OCI-LY1 (cell line): ENCODE measurements at regions not wholly inside any gene's neighbourhood (a gene's known extent, or its start where the extent isn't known, plus 50 kb on each side); places are given as distances from the start of the nearest gene placed in this dataset.

Experiments
- H2AFZ ChIP-seq: fragments of 200-600 bp; sonication (generic), shearing (Covaris generic); 2 replicates; pipeline ENCODE4 v1.6.0; 2014; ENCODE audit warnings: antibody characterized with exemption, mild to moderate bottlenecking, low read length
- H3F3A ChIP-seq: fragments of 200-600 bp; sonication (generic), shearing (Covaris generic); 2 replicates; pipeline ENCODE4 v1.6.0; 2014; ENCODE audit warnings: mild to moderate bottlenecking, antibody characterized with exemption, low read length, moderate library complexity; ENCODE audit not compliant: insufficient read depth
- H3K27ac ChIP-seq: fragments of 200-600 bp; sonication (generic); 2 replicates; pipeline ENCODE4 v1.5.1; 2014; ENCODE audit warnings: low read length, mixed run types, mild to moderate bottlenecking, low read depth; ENCODE audit not compliant: poor library complexity, severe bottlenecking
- H3K27me3 ChIP-seq: fragments of 200-600 bp; sonication (generic); 2 replicates; pipeline ENCODE4 v1.6.0; 2014; ENCODE audit warnings: antibody characterized with exemption, mild to moderate bottlenecking, low read length, moderate library complexity; ENCODE audit not compliant: insufficient read depth
- H3K36me3 ChIP-seq: fragments of 200-600 bp; sonication (generic); 2 replicates; pipeline ENCODE4 v1.6.1; 2014; ENCODE audit warnings: mild to moderate bottlenecking, antibody characterized with exemption, low read length, moderate library complexity, mixed read lengths; ENCODE audit not compliant: insufficient read depth
- H3K4me1 ChIP-seq: fragments of 200-600 bp; sonication (generic); 2 replicates; pipeline ENCODE4 v1.5.1; 2014; ENCODE audit warnings: mild to moderate bottlenecking, low read length, moderate library complexity; ENCODE audit not compliant: insufficient read depth, severe bottlenecking
- H3K4me2 ChIP-seq: fragments of 200-600 bp; sonication (generic), shearing (Covaris generic); 2 replicates; pipeline ENCODE4 v1.6.1; 2014; ENCODE audit warnings: low read length
- H3K4me3 ChIP-seq: fragments of 200-600 bp; sonication (generic); 2 replicates; pipeline ENCODE4 v1.5.1; 2014; ENCODE audit warnings: low read length, low read depth, mild to moderate bottlenecking, mixed read lengths; ENCODE audit not compliant: poor library complexity, severe bottlenecking
- H3K79me2 ChIP-seq: fragments of 200-600 bp; shearing (Covaris generic); 2 replicates; pipeline ENCODE4 v1.6.1; 2016; ENCODE audit warnings: mixed run types, low read length, mixed read lengths; ENCODE audit not compliant: insufficient read depth
- H3K9ac ChIP-seq: fragments of 200-600 bp; sonication (generic), shearing (Covaris generic); 2 replicates; pipeline ENCODE4 v1.6.1; 2014; ENCODE audit warnings: mild to moderate bottlenecking, low read length, mixed read lengths
- H3K9me2 ChIP-seq: fragments of 200-600 bp; sonication (generic), shearing (Covaris generic); 2 replicates; pipeline ENCODE4 v1.6.1; 2014; ENCODE audit warnings: low read depth, mild to moderate bottlenecking, low read length, mixed read lengths
- H3K9me3 ChIP-seq: fragments of 200-600 bp; shearing (Covaris generic); 2 replicates; pipeline ENCODE4 v1.6.1; 2014; ENCODE audit warnings: low read length, mixed read lengths
- H4K20me1 ChIP-seq: fragments of 200-600 bp; sonication (generic), shearing (Covaris generic); 2 replicates; pipeline ENCODE4 v1.6.0; 2016; ENCODE audit warnings: mild to moderate bottlenecking, low read length; ENCODE audit not compliant: insufficient read depth
- EZH2 ChIP-seq: fragments of 200-600 bp; sonication (generic), shearing (Covaris generic); IDR thresholded peaks from 2 replicates; pipeline ENCODE4 v1.8.0; 2017; ENCODE audit warnings: borderline replicate concordance, mixed run types, mild to moderate bottlenecking, antibody characterized with exemption, low read length, moderate library complexity, mixed read lengths
- TF ChIP-seq, protein P1 (sequence below): fragments of 200-600 bp; sonication (generic), shearing (Covaris generic); IDR thresholded peaks from 2 replicates; pipeline ENCODE4 v1.5.1; 2017; ENCODE audit warnings: mild to moderate bottlenecking, antibody characterized with exemption, low read length, moderate library complexity, mixed read lengths

DNA sequence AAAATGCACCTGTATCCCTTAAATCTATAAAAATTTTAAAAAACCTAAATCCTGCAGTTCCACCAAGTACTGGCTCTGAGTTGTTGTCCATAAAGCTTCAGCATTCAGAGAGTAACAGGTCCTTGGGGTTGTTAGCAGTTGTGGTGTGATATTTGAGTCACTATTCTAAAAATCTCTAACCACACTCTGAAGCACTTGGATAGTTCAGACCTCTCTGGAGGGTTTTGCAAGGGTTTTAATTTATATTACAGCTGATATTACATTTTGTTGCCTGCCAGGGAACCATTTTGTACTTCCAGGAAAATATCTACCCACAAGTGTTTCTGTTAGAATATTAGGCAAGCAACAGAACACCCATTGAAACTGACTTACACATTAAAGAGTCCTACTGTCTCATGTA lies 255.6 kb downstream of the TBL1XR1 start:
- Histone ChIP-seq H2AFZ (no peak overlapping the region), H3K4me2 (no peak overlapping the region)

DNA sequence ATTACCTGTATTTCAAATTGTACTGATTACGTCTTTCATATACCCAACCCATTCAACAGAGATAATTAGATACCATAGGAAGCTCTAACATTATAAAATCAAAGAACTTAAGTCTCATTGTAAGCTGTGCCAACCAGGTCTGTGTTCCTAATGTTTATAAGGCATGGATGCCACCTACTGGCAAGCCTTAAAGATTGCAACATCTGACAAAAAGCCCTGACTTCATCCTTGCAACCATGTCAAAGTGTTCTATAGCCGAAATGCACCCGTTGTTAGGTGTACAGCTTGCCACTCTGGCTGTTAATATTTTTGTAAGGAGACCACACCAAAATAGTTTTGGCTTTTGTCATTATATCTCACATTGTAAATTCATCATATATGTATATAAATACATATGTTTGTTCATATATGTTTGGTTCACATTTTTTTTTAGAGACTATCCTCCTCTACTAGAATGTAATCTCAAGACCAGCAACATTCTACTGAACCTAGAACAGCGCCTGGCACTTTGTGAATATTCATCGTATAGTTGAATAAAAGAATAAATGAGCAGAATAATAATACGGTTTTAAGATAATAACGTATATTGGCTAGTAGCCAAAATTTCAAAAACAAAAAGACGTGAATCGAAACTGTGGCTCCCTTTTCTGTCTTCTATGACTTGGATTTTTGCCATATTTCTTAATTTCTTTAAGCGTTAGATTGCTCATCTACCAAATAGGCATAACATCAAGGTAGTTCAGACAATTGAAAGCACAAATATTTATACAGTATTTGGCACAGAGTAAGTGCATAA lies 258.1 kb downstream of the TBL1XR1 start:
- Histone ChIP-seq H3K4me2 (no peak overlapping the region), H3K27ac (no peak overlapping the region), H3K27me3 (no peaks in the 10 kb centered on the region), H4K20me1 (no peaks in the 10 kb centered on the region), H3K9me2 (no peaks in the 10 kb centered on the region), H3K4me3 (no peak overlapping the region), H3F3A (no peaks in the 10 kb centered on the region), H3K4me1 (no peaks in the 10 kb centered on the region), H3K79me2 (no peaks in the 10 kb centered on the region), H3K36me3 (no peaks in the 10 kb centered on the region), H3K9me3 (no peaks in the 10 kb centered on the region), H3K9ac (no peak overlapping the region), H2AFZ (no peak overlapping the region)
- TF ChIP-seq, protein P1, sequence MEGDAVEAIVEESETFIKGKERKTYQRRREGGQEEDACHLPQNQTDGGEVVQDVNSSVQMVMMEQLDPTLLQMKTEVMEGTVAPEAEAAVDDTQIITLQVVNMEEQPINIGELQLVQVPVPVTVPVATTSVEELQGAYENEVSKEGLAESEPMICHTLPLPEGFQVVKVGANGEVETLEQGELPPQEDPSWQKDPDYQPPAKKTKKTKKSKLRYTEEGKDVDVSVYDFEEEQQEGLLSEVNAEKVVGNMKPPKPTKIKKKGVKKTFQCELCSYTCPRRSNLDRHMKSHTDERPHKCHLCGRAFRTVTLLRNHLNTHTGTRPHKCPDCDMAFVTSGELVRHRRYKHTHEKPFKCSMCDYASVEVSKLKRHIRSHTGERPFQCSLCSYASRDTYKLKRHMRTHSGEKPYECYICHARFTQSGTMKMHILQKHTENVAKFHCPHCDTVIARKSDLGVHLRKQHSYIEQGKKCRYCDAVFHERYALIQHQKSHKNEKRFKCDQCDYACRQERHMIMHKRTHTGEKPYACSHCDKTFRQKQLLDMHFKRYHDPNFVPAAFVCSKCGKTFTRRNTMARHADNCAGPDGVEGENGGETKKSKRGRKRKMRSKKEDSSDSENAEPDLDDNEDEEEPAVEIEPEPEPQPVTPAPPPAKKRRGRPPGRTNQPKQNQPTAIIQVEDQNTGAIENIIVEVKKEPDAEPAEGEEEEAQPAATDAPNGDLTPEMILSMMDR = peak; percentile 94
- no peak for TF ChIP-seq EZH2

More for the DNA sequence above, 255.6 kb downstream of the TBL1XR1 start:
- Histone ChIP-seq H3K4me1 (no peaks in the 10 kb centered on the region), H3K9me3 (no peaks in the 10 kb centered on the region), H3K36me3 (no peaks in the 10 kb centered on the region), H3K4me3 (no peak overlapping the region), H3K27ac (no peak overlapping the region), H3K9me2 (no peaks in the 10 kb centered on the region), H4K20me1 (no peaks in the 10 kb centered on the region), H3K9ac (no peak overlapping the region), H3K27me3 (no peaks in the 10 kb centered on the region), H3F3A (no peaks in the 10 kb centered on the region), H3K79me2 (no peaks in the 10 kb centered on the region)
- TF ChIP-seq EZH2 = no peak
- TF ChIP-seq, protein P1 = no peak

DNA sequence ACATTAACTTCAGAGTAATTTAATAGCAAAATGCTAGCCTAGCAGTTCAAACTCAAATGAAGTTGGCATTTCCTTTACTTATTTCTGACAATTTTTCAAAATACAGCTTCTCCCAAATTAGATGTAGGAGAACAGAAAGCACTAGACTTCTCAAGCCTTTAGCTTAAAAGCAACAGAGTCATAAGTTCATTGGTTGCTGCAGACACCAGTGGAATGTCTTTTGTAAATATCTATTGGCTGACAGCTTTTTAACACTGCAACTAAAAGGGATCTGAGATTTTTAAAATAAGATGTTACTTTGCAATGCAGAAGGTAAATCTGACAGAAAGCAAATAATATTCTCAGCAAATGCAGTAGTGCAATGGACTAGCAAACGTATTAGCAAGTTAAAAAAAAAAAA lies 259.3 kb downstream of the TBL1XR1 start:
- Histone ChIP-seq H3K4me1 (no peaks in the 10 kb centered on the region), H3K9ac (no peak overlapping the region), H3K9me3 (no peaks in the 10 kb centered on the region), H3K4me2 (no peak overlapping the region), H3K27me3 (no peaks in the 10 kb centered on the region), H3K79me2 (no peaks in the 10 kb centered on the region), H4K20me1 (no peaks in the 10 kb centered on the region), H3F3A (no peaks in the 10 kb centered on the region), H3K9me2 (no peaks in the 10 kb centered on the region), H3K36me3 (no peaks in the 10 kb centered on the region), H2AFZ (no peak overlapping the region), H3K27ac (no peak overlapping the region), H3K4me3 (no peak overlapping the region)
- TF ChIP-seq, protein P1 = no peak
